CD4-positive, CD25-positive, alpha-beta regulatory T cell (primary cell): ENCODE measurements at regions not wholly inside any gene's neighbourhood (a gene's known extent, or its start where the extent isn't known, plus 50 kb on each side); places are given as distances from the start of the nearest gene placed in this dataset.

Source experiments
- ATAC-seq, 2 donors: fragments of 150-1000 bp; cut with Tn5 transposase; one replicate each; pipeline ENCODE4 v1.10.0; 2021; ENCODE audit warnings: low read depth in 2 of 2, moderate number of reproducible peaks in 2 of 2, moderate library complexity in 1 of 2
- DNase-seq, 3 donors: peaks; one replicate each; pipeline versions ENCODE4 v3.0.0 to v3.0.0-alpha.2; 2012 to 2022; ENCODE audit warnings: mixed read lengths in 1 of 3
- H3K27ac ChIP-seq: one replicate; pipeline ENCODE4 v1.7.0; 2013; ENCODE audit warnings: mild to moderate bottlenecking, low read length; ENCODE audit not compliant: insufficient read depth, poor library complexity, severe bottlenecking
- H3K27me3 ChIP-seq: one replicate; pipeline ENCODE4 v1.7.0; 2013; ENCODE audit warnings: low read length; ENCODE audit not compliant: control insufficient read depth, insufficient read depth
- H3K36me3 ChIP-seq: one replicate; pipeline ENCODE4 v1.7.0; 2013; ENCODE audit warnings: mild to moderate bottlenecking, low read length, moderate library complexity; ENCODE audit not compliant: control insufficient read depth, insufficient read depth
- H3K4me1 ChIP-seq: 2 replicates; pipeline ENCODE4 v1.7.0; 2013; ENCODE audit warnings: mild to moderate bottlenecking, low read length; ENCODE audit not compliant: insufficient read depth, control insufficient read depth, poor library complexity, severe bottlenecking
- H3K4me3 ChIP-seq: one replicate; pipeline ENCODE4 v1.7.0; 2013; ENCODE audit warnings: low read depth, mild to moderate bottlenecking, low read length, moderate library complexity
- H3K9me3 ChIP-seq, 2 experiments: 1 replicate in 1 of 2; 2 replicates in 1 of 2; pipeline ENCODE4 v1.7.0; 2013; ENCODE audit warnings: low read length in 2 of 2, mild to moderate bottlenecking in 1 of 2, moderate library complexity in 1 of 2; ENCODE audit not compliant: control insufficient read depth in 2 of 2
- H3K27ac Mint-ChIP-seq, 3 donors: one replicate each; pipeline ENCODE4 v1.8.0; 2020 to 2022; ENCODE audit warnings: mild to moderate bottlenecking in 3 of 3, mixed read lengths in 3 of 3, moderate library complexity in 2 of 3
- H3K27me3 Mint-ChIP-seq: one replicate; pipeline ENCODE4 v1.8.0; 2022; ENCODE audit warnings: mild to moderate bottlenecking, mixed read lengths
- H3K36me3 Mint-ChIP-seq: one replicate; pipeline ENCODE4 v1.8.0; 2020; ENCODE audit warnings: mixed read lengths
- H3K4me1 Mint-ChIP-seq, 4 donors: one replicate each; pipeline ENCODE4 v1.8.0; 2020 to 2022; ENCODE audit warnings: mixed read lengths in 4 of 4, mild to moderate bottlenecking in 1 of 4
- H3K4me3 Mint-ChIP-seq, 4 donors: one replicate each; pipeline ENCODE4 v1.8.0; 2020 to 2022; ENCODE audit warnings: mild to moderate bottlenecking in 4 of 4, mixed read lengths in 4 of 4, moderate library complexity in 3 of 4
- H3K9me3 Mint-ChIP-seq, 7 donors: one replicate each; pipeline ENCODE4 v1.8.0; 2020 to 2022; ENCODE audit warnings: mixed read lengths in 7 of 7, mild to moderate bottlenecking in 3 of 7, moderate library complexity in 2 of 7

GRCh38 chr1:22374001-22374400, 77.7 kb upstream of the ZBTB40 start:
- H3K4me3 Mint-ChIP-seq, result no peak overlapping the region
- H3K4me3 ChIP-seq, result no peak overlapping the region
- DNase-seq, result no peak
- no peaks in the 10 kb centered on the region for H3K9me3 ChIP-seq
- H3K9me3 Mint-ChIP-seq, result peaks cover 0 to 2% (median 0%) of the 10 kb centered on the region in 7 donors
- H3K27me3 ChIP-seq, result no peaks in the 10 kb centered on the region
- no peaks in the 10 kb centered on the region for H3K4me1 Mint-ChIP-seq
- H3K36me3 ChIP-seq, result no peaks in the 10 kb centered on the region
- H3K27me3 Mint-ChIP-seq, result peaks cover 5% of the 10 kb centered on the region
- no peaks in the 10 kb centered on the region for H3K36me3 Mint-ChIP-seq
- no peak for ATAC-seq
- no peak overlapping the region for H3K27ac Mint-ChIP-seq
- no peaks in the 10 kb centered on the region for H3K4me1 ChIP-seq
- H3K27ac ChIP-seq, result no peak overlapping the region

- ATAC-seq, result no peak
- Histone ChIP-seq H3K27me3 (no peaks in the 10 kb centered on the region), H3K36me3 (no peaks in the 10 kb centered on the region), H3K4me3 (no peak overlapping the region), H3K27ac (no peak overlapping the region), H3K9me3 (no peaks in the 10 kb centered on the region), H3K4me1 (no peaks in the 10 kb centered on the region)
- Mint-ChIP-seq H3K4me1 (no peaks in the 10 kb centered on the region), H3K27me3 (peaks cover 5% of the 10 kb centered on the region), H3K9me3 (peaks cover 0 to 2% (median 0%) of the 10 kb centered on the region in 7 donors), H3K4me3 (no peak overlapping the region), H3K27ac (no peak overlapping the region), H3K36me3 (no peaks in the 10 kb centered on the region)
- DNase-seq, result no peak
Measured at GRCh38 chr1:22375601-22376000, 76.0 kb upstream of the ZBTB40 start.

- DNase-seq (no peak), ATAC-seq (no peak)
- H3K27ac Mint-ChIP-seq, result no peak overlapping the region
- no peaks in the 10 kb centered on the region for H3K4me1 ChIP-seq
- no peaks in the 10 kb centered on the region for H3K9me3 ChIP-seq
- H3K4me1 Mint-ChIP-seq, result no peaks in the 10 kb centered on the region
- H3K36me3 ChIP-seq, result no peaks in the 10 kb centered on the region
- no peak overlapping the region for H3K27ac ChIP-seq
- no peak overlapping the region for H3K4me3 Mint-ChIP-seq
- H3K9me3 Mint-ChIP-seq, result peaks cover 0 to 2% (median 0%) of the 10 kb centered on the region in 7 donors
- H3K27me3 Mint-ChIP-seq, result peaks cover 8% of the 10 kb centered on the region
- no peaks in the 10 kb centered on the region for H3K27me3 ChIP-seq
- no peaks in the 10 kb centered on the region for H3K36me3 Mint-ChIP-seq
- H3K4me3 ChIP-seq, result no peak overlapping the region
Measured at GRCh38 chr1:22376001-22376400, 75.7 kb upstream of the ZBTB40 start.

- Histone ChIP-seq H3K4me1 (no peaks in the 10 kb centered on the region), H3K27ac (no peak overlapping the region), H3K9me3 (no peaks in the 10 kb centered on the region), H3K36me3 (no peaks in the 10 kb centered on the region), H3K4me3 (no peak overlapping the region), H3K27me3 (no peaks in the 10 kb centered on the region)
- Mint-ChIP-seq H3K4me3 (no peak overlapping the region), H3K4me1 (no peaks in the 10 kb centered on the region), H3K27ac (no peak overlapping the region), H3K9me3 (peaks cover 0 to 2% (median 0%) of the 10 kb centered on the region in 7 donors), H3K36me3 (no peaks in the 10 kb centered on the region), H3K27me3 (peaks cover 11% of the 10 kb centered on the region)
- no peak for ATAC-seq
- DNase-seq, result no peak
Measured at GRCh38 chr1:22376546-22376945, 75.1 kb upstream of the ZBTB40 start.

GRCh38 chr1:22376976-22377375, 74.7 kb upstream of the ZBTB40 start:
- Histone ChIP-seq H3K9me3 (no peaks in the 10 kb centered on the region), H3K4me1 (no peaks in the 10 kb centered on the region), H3K4me3 (no peak overlapping the region), H3K27me3 (no peaks in the 10 kb centered on the region), H3K27ac (no peak overlapping the region), H3K36me3 (no peaks in the 10 kb centered on the region)
- no peak overlapping the region for H3K4me3 Mint-ChIP-seq
- ATAC-seq (no peak), DNase-seq (no peak)
- H3K9me3 Mint-ChIP-seq, result peaks cover 0 to 2% (median 0%) of the 10 kb centered on the region in 7 donors
- H3K27me3 Mint-ChIP-seq, result peaks cover 11% of the 10 kb centered on the region
- no peaks in the 10 kb centered on the region for H3K4me1 Mint-ChIP-seq
- H3K36me3 Mint-ChIP-seq, result no peaks in the 10 kb centered on the region
- no peak overlapping the region for H3K27ac Mint-ChIP-seq

GRCh38 chr1:22379566-22379965, 72.1 kb upstream of the ZBTB40 start:
- no peak overlapping the region for H3K4me3 Mint-ChIP-seq
- Histone ChIP-seq H3K4me3 (no peak overlapping the region), H3K36me3 (no peaks in the 10 kb centered on the region), H3K9me3 (no peaks in the 10 kb centered on the region), H3K4me1 (no peaks in the 10 kb centered on the region), H3K27me3 (no peaks in the 10 kb centered on the region), H3K27ac (no peak overlapping the region)
- DNase-seq, result no peak
- peaks cover 11% of the 10 kb centered on the region for H3K27me3 Mint-ChIP-seq
- H3K27ac Mint-ChIP-seq, result no peak overlapping the region
- H3K36me3 Mint-ChIP-seq, result no peaks in the 10 kb centered on the region
- H3K9me3 Mint-ChIP-seq, result no peaks in the 10 kb centered on the region
- ATAC-seq, result no peak
- no peaks in the 10 kb centered on the region for H3K4me1 Mint-ChIP-seq

- no peak for DNase-seq
- H3K4me3 Mint-ChIP-seq, result no peak overlapping the region
- H3K27me3 Mint-ChIP-seq, result peaks cover 11% of the 10 kb centered on the region
- H3K9me3 Mint-ChIP-seq, result no peaks in the 10 kb centered on the region
- Histone ChIP-seq H3K36me3 (no peaks in the 10 kb centered on the region), H3K27ac (no peak overlapping the region), H3K4me3 (no peak overlapping the region), H3K27me3 (no peaks in the 10 kb centered on the region), H3K9me3 (no peaks in the 10 kb centered on the region), H3K4me1 (no peaks in the 10 kb centered on the region)
- no peak for ATAC-seq
- no peak overlapping the region for H3K27ac Mint-ChIP-seq
- no peaks in the 10 kb centered on the region for H3K4me1 Mint-ChIP-seq
- no peaks in the 10 kb centered on the region for H3K36me3 Mint-ChIP-seq
Measured at GRCh38 chr1:22380024-22380785, 71.4 kb upstream of the ZBTB40 start.
